GM19351 (cell line): ENCODE measurements at regions not wholly inside any gene's neighbourhood (a gene's known extent, or its start where the extent isn't known, plus 50 kb on each side); places are given as distances from the start of the nearest gene placed in this dataset.
A peak's percentile ranks its signal among the peaks of the same experiment; 100 is the strongest.
"Not testable (repeated sequence)": the region's sequence is repeated elsewhere in the genome, so short reads cannot be mapped to it uniquely, and the experiment has no call there.

ENCODE experiments used
- ATAC-seq: cut with Tn5 transposase; IDR thresholded peaks from one replicate; pipeline ENCODE4 v1.9.1; 2021; ENCODE audit warnings: mild to moderate bottlenecking, moderate library complexity; ENCODE audit not compliant: unreplicated experiment

- no peak for ATAC-seq
Observed at GRCh38 chr3:106294121-106294520, 425.3 kb upstream of the CBLB start.

DNA sequence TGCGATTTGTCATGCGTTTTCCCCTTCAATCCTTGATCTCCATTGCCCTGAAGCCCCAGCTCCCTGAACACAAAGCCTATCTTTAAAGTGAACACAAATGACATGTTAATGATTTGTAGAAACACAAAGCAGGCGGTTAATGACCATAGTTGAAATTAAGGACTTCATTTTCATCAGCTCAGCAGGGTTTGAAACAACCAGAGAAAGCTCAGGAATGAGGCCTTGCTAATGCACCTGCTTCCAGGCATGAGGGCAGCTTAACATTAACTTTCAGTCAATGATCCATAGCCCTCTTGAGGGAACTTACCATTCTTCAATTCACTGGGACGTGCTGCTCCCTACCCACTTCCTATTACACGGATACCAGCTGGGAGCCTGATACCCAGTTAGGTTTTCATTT, 427.2 kb upstream of the CBLB start:
- no peak for ATAC-seq

- peak; percentile 63 for ATAC-seq
Observed at GRCh38 chr3:106299300-106300098, 430.7 kb upstream of the CBLB start.

GRCh38 chr3:106302451-106303221, 433.8 kb upstream of the CBLB start:
- ATAC-seq = peak; percentile 87

- no peak for ATAC-seq
Observed at GRCh38 chr3:106303766-106304165, 435.0 kb upstream of the CBLB start.

DNA sequence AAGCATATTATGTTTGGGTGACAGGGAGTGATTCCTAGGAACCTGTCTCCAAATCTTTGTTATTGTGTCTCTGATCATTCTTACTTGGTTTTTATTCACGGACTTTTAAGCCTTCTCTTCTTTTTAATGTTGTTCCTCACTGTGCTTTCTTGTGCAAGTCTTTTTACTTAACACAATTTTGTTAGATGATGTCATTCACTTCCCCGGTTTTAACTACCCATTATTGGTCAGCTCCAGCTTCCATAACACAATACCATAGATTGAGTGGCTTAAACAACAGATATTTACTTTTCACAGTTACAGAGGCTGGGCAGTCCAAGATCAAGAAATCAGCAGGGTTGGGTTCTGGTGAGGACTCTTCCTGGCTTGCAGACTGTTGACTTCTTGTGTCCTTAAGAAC, 436.3 kb upstream of the CBLB start:
- ATAC-seq = no peak

DNA sequence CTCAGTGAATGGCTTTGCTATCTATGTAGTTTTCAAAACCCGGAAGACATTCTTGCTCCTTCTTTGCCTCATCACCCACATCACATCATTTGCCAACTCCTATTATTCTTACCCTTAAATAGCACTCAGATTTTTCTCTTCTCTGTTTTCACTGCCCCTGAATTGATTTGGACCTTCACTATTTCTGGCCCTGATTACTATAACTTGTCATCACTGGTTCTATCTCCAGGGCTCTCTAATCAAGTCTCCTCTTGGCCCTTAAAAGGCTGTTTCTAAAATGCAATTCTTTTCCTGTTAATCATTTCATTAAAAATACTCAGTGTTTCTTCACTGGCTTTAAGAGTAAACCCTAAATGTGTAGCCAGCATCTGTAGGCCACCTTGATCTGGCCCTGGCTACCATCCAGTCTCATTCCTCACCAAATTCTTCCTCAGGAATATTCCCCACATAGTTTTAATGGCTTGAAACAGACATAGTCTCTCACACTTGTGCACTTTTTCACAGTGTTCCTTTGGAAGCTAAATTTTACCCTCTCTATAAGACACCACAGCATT, 437.1 kb upstream of the CBLB start:
- no peak for ATAC-seq

DNA sequence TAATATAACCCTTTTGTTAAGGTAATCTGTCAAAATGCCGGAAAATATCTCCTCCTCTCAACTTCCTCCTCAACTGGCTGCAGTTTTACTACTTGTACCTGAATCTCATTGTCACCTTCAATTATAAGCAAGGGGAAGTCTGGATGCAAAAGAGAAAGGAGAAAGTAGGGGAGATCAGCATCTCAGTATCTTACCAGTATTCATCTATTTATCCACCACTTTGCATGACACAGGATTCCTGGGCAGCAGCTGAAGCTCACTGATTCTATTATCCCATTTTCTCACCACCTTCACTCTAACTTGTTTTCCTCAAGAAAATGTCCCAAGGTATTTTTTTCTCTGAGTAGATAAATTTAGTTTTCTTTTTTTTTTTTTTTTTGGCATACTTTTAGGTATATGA, 440.5 kb upstream of the CBLB start:
- ATAC-seq = no peak

DNA sequence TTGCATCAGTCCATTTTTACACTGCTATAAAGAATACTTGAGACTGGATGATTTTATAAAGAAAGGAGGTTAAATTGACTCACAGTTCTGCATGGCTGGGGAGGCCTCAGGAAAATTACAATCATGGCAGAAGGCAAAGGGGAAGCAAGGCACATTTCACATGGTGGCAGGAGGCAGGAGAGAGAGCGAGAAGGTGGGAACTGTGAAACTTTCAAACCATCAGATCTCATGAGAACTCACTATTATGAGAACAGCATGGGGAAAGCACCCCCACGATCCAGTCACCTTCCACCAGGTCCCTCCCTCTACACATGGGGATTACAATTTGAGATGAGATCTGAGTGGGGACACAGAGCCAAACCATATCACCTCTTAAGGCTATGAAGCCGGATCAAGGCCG, 441.0 kb upstream of the CBLB start:
- not testable (repeated sequence) for ATAC-seq

DNA sequence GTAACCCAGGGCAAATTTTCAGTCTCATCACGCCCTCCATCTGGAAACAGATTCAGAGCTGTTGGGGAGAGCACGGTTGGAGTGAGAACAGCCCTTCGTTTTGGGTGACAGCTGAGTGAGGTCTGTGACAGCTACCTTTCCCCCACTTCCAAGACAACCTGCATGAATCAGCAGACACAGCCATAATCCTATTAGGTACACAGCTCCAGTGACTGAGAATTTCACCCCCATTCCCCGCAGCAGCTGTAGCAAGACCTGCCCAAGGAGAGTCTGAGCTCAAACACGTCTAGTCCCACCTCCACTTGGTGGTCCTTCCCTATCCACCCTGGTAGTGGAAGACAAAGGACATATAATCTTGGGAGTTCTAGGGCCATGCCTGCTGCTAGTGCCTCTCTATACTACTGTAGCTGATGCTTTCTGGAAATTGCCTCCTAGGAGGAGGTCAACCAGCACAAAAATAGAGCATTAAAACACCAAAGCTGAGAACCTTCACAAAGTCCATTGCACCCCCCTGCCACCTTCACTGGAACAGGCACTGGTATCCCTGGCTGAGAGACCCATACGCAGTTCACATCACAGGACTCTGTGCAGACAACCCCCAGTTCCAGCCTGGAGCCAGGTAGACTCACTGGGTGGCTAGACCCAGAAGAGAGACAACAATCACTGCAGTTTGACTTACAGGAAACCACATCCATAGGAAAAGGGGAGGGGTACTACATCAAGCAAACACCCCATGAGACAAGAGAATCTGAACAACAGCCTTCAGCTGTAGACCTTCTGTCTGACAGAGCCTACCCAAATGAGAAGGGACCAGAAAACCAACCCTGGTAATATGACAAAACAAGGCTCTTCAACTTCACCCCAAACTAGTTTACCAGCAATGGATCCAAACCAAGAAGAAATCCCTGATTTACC, 448.6 kb upstream of the CBLB start:
- no peak for ATAC-seq

DNA sequence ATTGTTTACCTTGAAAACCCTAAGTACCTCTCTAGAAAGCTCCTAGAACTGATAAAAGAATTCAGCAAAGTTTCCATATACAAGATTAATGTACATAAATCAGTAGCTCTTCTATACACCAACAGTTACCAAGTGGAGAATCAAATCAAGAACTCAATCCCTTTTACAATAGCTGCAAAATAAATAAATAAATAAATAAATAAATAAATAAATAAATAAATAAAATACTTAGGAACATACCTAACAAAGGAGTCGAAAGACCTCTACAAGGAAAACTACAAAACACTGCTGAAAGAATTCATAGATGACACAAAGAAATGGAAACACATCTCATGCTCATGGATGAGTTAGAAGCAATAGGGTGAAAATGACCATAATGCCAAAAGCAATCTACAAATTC, 452.6 kb upstream of the CBLB start:
- ATAC-seq = not testable (repeated sequence)

- ATAC-seq = no peak
Observed at GRCh38 chr3:106323586-106323985, 454.8 kb upstream of the CBLB start.

DNA sequence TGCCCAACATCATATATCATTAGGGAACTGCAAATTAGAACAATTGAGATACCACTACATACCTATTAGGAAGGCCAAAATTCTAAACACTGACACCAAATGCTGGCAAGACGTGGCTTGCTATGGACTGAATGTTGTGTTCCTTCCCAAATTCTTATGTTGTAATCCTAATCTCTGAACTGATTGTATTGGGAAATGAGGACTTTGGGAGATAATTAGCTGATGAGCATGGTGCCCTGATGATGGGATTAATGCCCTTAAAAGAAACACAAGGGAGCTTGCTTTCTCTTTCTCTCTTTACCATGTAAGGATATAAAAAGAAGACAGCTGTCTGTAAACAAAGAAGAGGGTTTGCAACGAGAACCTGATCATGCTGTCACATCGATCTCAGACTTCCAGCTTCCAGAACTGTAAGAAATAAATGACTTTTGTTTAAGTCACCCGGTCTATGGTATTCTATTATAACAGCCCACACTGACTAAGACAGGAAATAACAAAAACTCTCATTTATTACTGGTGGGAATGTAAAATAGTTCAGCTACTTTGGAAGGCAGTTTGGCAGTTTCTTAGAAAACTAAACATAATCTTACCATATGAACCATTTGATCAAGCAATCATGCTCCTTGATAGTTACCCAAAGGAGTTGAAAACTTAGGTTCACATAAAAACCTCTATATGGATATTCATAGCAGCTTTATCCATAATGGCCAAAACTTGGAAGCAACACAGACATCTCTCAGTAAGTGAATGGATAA, 458.3 kb upstream of the CBLB start:
- no peak for ATAC-seq

DNA sequence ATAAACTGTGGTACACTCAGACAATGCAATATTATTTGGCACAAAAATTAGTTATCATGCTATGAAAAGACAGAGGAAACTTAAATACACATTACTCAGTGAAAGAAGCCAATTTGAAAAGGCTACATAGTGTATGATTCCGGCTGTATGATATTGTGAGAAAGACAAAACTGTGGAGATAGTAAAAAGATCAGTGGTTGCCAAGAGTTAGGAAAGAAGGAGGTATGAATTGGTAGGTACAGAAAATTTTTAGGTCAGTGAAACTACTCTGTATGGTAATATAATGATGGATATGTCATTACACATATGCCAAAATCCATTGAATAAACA, 458.8 kb upstream of the CBLB start:
- ATAC-seq = no peak

GRCh38 chr3:106328224-106328623, 459.4 kb upstream of the CBLB start:
- ATAC-seq = no peak

DNA sequence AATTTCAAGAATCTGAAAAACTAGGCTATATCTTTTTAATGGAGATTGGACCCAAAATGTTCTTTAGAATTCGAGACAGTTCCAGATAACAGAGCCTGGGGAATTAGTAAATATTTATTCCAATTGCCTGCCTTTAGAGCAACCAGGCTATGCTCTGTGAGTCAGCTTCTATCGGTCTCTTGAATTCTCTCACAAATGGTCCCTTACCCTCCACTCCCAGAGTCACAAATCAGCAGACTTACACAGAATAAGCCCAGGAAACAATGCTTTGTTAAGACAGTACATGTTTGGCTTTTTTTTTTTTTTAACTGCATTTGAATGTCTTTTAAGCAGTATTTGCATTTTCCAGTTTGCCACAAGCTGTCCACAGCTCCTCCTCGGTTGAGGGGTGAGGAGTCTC, 460.7 kb upstream of the CBLB start:
- no peak for ATAC-seq

DNA sequence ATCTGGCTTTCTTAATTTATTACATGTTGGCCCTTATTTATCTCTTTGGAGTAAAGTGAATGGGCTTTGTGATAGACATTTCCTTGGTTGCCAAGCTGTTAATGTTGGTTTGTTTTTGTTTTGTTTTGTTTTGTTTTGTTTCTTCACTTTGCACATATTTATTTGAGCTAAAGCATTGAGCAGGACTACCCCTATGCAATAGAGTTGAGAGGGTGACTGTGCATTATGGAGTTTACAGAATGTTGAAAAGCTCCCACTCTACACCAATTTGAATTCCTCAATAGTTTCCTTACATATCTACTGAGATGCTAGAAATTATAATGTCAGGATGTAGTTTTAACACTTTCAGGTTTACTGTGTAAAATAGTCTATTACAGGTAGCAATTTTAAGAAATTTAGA, 462.8 kb upstream of the CBLB start:
- ATAC-seq = no peak

DNA sequence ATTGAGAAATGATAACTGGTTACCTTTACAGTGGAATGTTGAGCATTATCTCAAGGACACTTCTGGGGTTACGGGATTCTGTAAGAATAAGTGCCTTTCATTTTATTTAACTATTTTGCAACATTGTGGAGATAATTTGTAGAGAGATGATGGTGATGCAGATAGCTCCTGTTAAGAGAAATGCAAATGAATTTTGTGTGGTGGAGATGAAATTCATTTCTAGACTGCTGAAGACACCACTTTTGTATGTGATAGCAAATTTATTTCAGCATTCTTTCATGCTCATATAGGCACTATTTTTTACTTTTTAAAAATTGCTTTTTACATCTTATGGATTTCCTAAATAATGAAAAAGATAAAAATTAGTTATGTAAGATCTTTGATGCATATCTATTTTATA, 463.3 kb upstream of the CBLB start:
- peak; percentile 39 for ATAC-seq

GRCh38 chr3:106332884-106333283, 464.1 kb upstream of the CBLB start:
- peak; percentile 67 for ATAC-seq

DNA sequence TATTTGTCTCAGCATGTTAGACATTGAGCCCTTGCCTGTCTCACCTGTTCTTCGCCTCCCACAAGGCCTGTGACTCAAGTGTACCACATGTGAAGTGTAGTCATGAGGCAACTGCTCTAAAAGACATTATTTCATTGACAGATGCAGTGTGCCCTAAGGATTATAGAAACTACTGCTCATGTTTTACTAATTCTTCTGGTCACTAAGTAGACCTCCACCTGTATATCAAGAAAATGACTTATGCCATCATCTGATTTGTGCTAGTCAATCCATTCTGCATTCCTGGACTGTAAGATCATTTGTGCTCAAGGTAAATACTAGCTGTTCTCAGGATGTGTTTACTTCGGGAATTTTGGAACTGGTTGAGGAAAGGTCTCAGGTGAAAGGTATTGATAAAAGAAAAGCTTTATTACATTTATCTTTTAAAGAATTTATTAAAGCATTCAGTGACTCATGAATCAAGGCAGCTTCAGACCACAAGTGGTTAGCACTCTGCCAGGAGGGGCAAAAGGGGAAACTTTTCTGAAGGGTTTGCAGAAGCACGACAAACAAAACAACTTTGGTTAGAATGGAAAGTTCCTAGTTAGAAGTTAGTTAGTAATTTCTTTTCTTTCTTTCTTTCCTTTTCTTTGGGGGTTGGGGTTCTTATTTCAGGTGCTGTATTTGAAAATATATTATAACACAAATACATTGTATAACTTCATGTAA, 465.3 kb upstream of the CBLB start:
- peak; percentile 44 for ATAC-seq
